Naive thymus-derived CD4-positive, alpha-beta T cell (primary cell): ENCODE measurements at regions not wholly inside any gene's neighbourhood (a gene's known extent, or its start where the extent isn't known, plus 50 kb on each side); places are given as distances from the start of the nearest gene placed in this dataset.

Experiments
- ATAC-seq: fragments of 150-1000 bp; cut with Tn5 transposase; 2 replicates; pipeline ENCODE4 v1.10.0; 2021; ENCODE audit warnings: mild to moderate bottlenecking, moderate library complexity
- CTCF ChIA-PET: fragments of 350-600 bp; sonication (Branson Sonifier 250); formaldehyde crosslinking; loops from one replicate; lab custom pipeline; 2021; ENCODE audit warnings: antibody characterized with exemption; lab: Charles Lee
- POLR2A ChIA-PET: fragments of 350-600 bp; sonication (Branson Sonifier 250); formaldehyde crosslinking; loops from one replicate; lab custom pipeline; 2021; ENCODE audit warnings: antibody characterized with exemption, inconsistent platforms; lab: Charles Lee
- DNase-seq, 9 donors: peaks; one replicate each; pipeline versions ENCODE4 v3.0.0 to v3.0.0-alpha.2; 2020 to 2022; ENCODE audit warnings: mixed read lengths in 1 of 9
- H3K27ac ChIP-seq: one replicate; pipeline ENCODE4 v1.7.0; 2013; ENCODE audit warnings: mild to moderate bottlenecking, low read depth, low read length, moderate library complexity
- H3K27me3 ChIP-seq, 2 donors: one replicate each; pipeline ENCODE4 v1.7.0; 2013; ENCODE audit warnings: low read length in 2 of 2, mild to moderate bottlenecking in 2 of 2, moderate library complexity in 2 of 2; ENCODE audit not compliant: control insufficient read depth in 2 of 2, insufficient read depth in 2 of 2
- H3K36me3 ChIP-seq, 3 experiments: 1 replicate in 2 of 3; 2 replicates in 1 of 3; pipeline ENCODE4 v1.7.0; 2013; ENCODE audit warnings: low read length in 3 of 3, mild to moderate bottlenecking in 3 of 3, moderate library complexity in 1 of 3; ENCODE audit not compliant: insufficient read depth in 3 of 3, control insufficient read depth in 2 of 3
- H3K4me1 ChIP-seq, 2 donors: one replicate each; pipeline ENCODE4 v1.7.0; 2013; ENCODE audit warnings: low read length in 2 of 2, mild to moderate bottlenecking in 2 of 2, moderate library complexity in 1 of 2; ENCODE audit not compliant: control insufficient read depth in 2 of 2, insufficient read depth in 2 of 2
- H3K4me3 ChIP-seq: 2 replicates; pipeline ENCODE4 v1.7.0; 2013; ENCODE audit warnings: mild to moderate bottlenecking, low read length
- H3K9me3 ChIP-seq, 3 experiments: 1 replicate in 2 of 3; 2 replicates in 1 of 3; pipeline ENCODE4 v1.7.0; 2013; ENCODE audit warnings: low read length in 3 of 3; ENCODE audit not compliant: control insufficient read depth in 2 of 3
- H3K27ac Mint-ChIP-seq, 9 donors: one replicate each; pipeline ENCODE4 v1.8.0; 2020 to 2022; ENCODE audit warnings: mixed read lengths in 9 of 9, mild to moderate bottlenecking in 8 of 9, moderate library complexity in 5 of 9, inconsistent platforms in 2 of 9
- H3K27me3 Mint-ChIP-seq, 5 donors: one replicate each; pipeline ENCODE4 v1.8.0; 2021 to 2022; ENCODE audit warnings: mixed read lengths in 5 of 5, mild to moderate bottlenecking in 1 of 5
- H3K36me3 Mint-ChIP-seq, 5 donors: one replicate each; pipeline ENCODE4 v1.8.0; 2020 to 2022; ENCODE audit warnings: mixed read lengths in 5 of 5, mild to moderate bottlenecking in 3 of 5, inconsistent platforms in 1 of 5
- H3K4me1 Mint-ChIP-seq, 7 donors: one replicate each; pipeline ENCODE4 v1.8.0; 2020 to 2022; ENCODE audit warnings: mixed read lengths in 7 of 7, mild to moderate bottlenecking in 3 of 7, inconsistent platforms in 1 of 7
- H3K4me3 Mint-ChIP-seq, 10 donors: one replicate each; pipeline ENCODE4 v1.8.0; 2020 to 2022; ENCODE audit warnings: mild to moderate bottlenecking in 10 of 10, mixed read lengths in 10 of 10, moderate library complexity in 6 of 10, inconsistent platforms in 2 of 10
- H3K9me3 Mint-ChIP-seq, 11 donors: one replicate each; pipeline ENCODE4 v1.8.0; 2020 to 2022; ENCODE audit warnings: mixed read lengths in 11 of 11, mild to moderate bottlenecking in 4 of 11, inconsistent platforms in 1 of 11, moderate library complexity in 1 of 11
- intact Hi-C, 2 donors: fragments of 100-400 bp; cut with micrococcal nuclease; formaldehyde crosslinking; loops; one replicate each; pipeline ENCODE4 v1.15.1; 2023

GRCh38 chr5:90142541-90142940 lies 267.0 kb downstream of the CETN3 start:
- ATAC-seq (no peak), DNase-seq (no peak)
- H3K36me3 ChIP-seq, result no peaks in the 10 kb centered on the region
- no peaks in the 10 kb centered on the region for H3K36me3 Mint-ChIP-seq
- ChIA-PET CTCF (no interaction called here), POLR2A (no interaction called here)
- intact Hi-C loops, result no loop called here
- H3K27ac ChIP-seq, result no peak overlapping the region
- H3K4me1 ChIP-seq, result no peaks in the 10 kb centered on the region
- H3K27me3 Mint-ChIP-seq, result peaks cover 0 to 7% (median 0%) of the 10 kb centered on the region in 5 donors
- no peaks in the 10 kb centered on the region for H3K9me3 ChIP-seq
- peaks cover 0 to 3% (median 0%) of the 10 kb centered on the region in 11 donors for H3K9me3 Mint-ChIP-seq
- H3K27me3 ChIP-seq, result no peaks in the 10 kb centered on the region
- H3K4me1 Mint-ChIP-seq, result no peaks in the 10 kb centered on the region
- no peak overlapping the region for H3K4me3 ChIP-seq
- no peak overlapping the region for H3K4me3 Mint-ChIP-seq
- no peak overlapping the region for H3K27ac Mint-ChIP-seq

GRCh38 chr5:90141984-90142383 lies 267.6 kb downstream of the CETN3 start:
- Histone ChIP-seq H3K9me3 (no peaks in the 10 kb centered on the region), H3K36me3 (no peaks in the 10 kb centered on the region), H3K27ac (no peak overlapping the region), H3K4me1 (no peaks in the 10 kb centered on the region), H3K27me3 (no peaks in the 10 kb centered on the region), H3K4me3 (no peak overlapping the region)
- ChIA-PET POLR2A (no interaction called here), CTCF (no interaction called here)
- H3K27me3 Mint-ChIP-seq, result peaks cover 0 to 7% (median 0%) of the 10 kb centered on the region in 5 donors
- DNase-seq (no peak), ATAC-seq (no peak)
- H3K4me3 Mint-ChIP-seq, result no peak overlapping the region
- H3K9me3 Mint-ChIP-seq, result peaks cover 0 to 3% (median 0%) of the 10 kb centered on the region in 11 donors
- intact Hi-C loops, result no loop called here
- no peak overlapping the region for H3K27ac Mint-ChIP-seq
- H3K36me3 Mint-ChIP-seq, result no peaks in the 10 kb centered on the region
- no peaks in the 10 kb centered on the region for H3K4me1 Mint-ChIP-seq

- POLR2A ChIA-PET, result no interaction called here
- Mint-ChIP-seq H3K27me3 (peaks cover 0 to 7% (median 0%) of the 10 kb centered on the region in 5 donors), H3K9me3 (peaks cover 0 to 2% (median 0%) of the 10 kb centered on the region in 11 donors), H3K4me3 (no peak overlapping the region), H3K4me1 (no peaks in the 10 kb centered on the region), H3K36me3 (no peaks in the 10 kb centered on the region), H3K27ac (no peak overlapping the region)
- ATAC-seq, result no peak
- intact Hi-C loops, result no loop called here
- DNase-seq, result no peak
- Histone ChIP-seq H3K27me3 (no peaks in the 10 kb centered on the region), H3K9me3 (no peaks in the 10 kb centered on the region), H3K4me1 (no peaks in the 10 kb centered on the region), H3K36me3 (no peaks in the 10 kb centered on the region), H3K4me3 (no peak overlapping the region), H3K27ac (no peak overlapping the region)
- CTCF ChIA-PET, result no interaction called here
Observed at GRCh38 chr5:90136952-90137528, 272.5 kb downstream of the CETN3 start.

- Mint-ChIP-seq H3K36me3 (no peaks in the 10 kb centered on the region), H3K27ac (no peak overlapping the region), H3K9me3 (peaks cover 0 to 2% (median 0%) of the 10 kb centered on the region in 11 donors), H3K4me3 (no peak overlapping the region), H3K4me1 (peaks cover 0 to 4% (median 0%) of the 10 kb centered on the region in 7 donors), H3K27me3 (peaks cover 0 to 7% (median 0%) of the 10 kb centered on the region in 5 donors)
- no peak overlapping the region for H3K27ac ChIP-seq
- CTCF ChIA-PET, result no interaction called here
- no peak overlapping the region for H3K4me3 ChIP-seq
- no peaks in the 10 kb centered on the region for H3K9me3 ChIP-seq
- ATAC-seq (peak; percentile 8), DNase-seq (no peak)
- no peaks in the 10 kb centered on the region for H3K27me3 ChIP-seq
- H3K4me1 ChIP-seq, result no peaks in the 10 kb centered on the region
- intact Hi-C loops, result no loop called here
- no peaks in the 10 kb centered on the region for H3K36me3 ChIP-seq
- POLR2A ChIA-PET, result no interaction called here
Observed at GRCh38 chr5:90135779-90136378, 273.7 kb downstream of the CETN3 start.

- ChIA-PET POLR2A (no interaction called here), CTCF (no interaction called here)
- H3K27ac ChIP-seq, result no peak overlapping the region
- H3K27me3 ChIP-seq, result no peaks in the 10 kb centered on the region
- no peak for DNase-seq
- H3K4me3 ChIP-seq, result no peak overlapping the region
- Mint-ChIP-seq H3K27me3 (peaks cover 0 to 7% (median 0%) of the 10 kb centered on the region in 5 donors), H3K4me1 (peaks cover 0 to 4% (median 0%) of the 10 kb centered on the region in 7 donors), H3K27ac (no peak overlapping the region), H3K4me3 (no peak overlapping the region), H3K9me3 (peaks cover 0 to 2% (median 0%) of the 10 kb centered on the region in 11 donors), H3K36me3 (no peaks in the 10 kb centered on the region)
- H3K36me3 ChIP-seq, result no peaks in the 10 kb centered on the region
- ATAC-seq, result no peak
- intact Hi-C loops, result no loop called here
- H3K9me3 ChIP-seq, result no peaks in the 10 kb centered on the region
- H3K4me1 ChIP-seq, result no peaks in the 10 kb centered on the region
Observed at GRCh38 chr5:90134892-90135291, 274.7 kb downstream of the CETN3 start.

- no peak overlapping the region for H3K27ac Mint-ChIP-seq
- H3K4me1 Mint-ChIP-seq, result peaks cover 0 to 4% (median 0%) of the 10 kb centered on the region in 7 donors
- no peak overlapping the region for H3K4me3 Mint-ChIP-seq
- H3K9me3 Mint-ChIP-seq, result peaks cover 0 to 2% (median 0%) of the 10 kb centered on the region in 11 donors
- H3K36me3 Mint-ChIP-seq, result no peaks in the 10 kb centered on the region
- ChIA-PET POLR2A (no interaction called here), CTCF (no interaction called here)
- DNase-seq, result no peak
- H3K4me1 ChIP-seq, result no peaks in the 10 kb centered on the region
- no peaks in the 10 kb centered on the region for H3K27me3 ChIP-seq
- no peaks in the 10 kb centered on the region for H3K36me3 ChIP-seq
- no peaks in the 10 kb centered on the region for H3K9me3 ChIP-seq
- no peak overlapping the region for H3K27ac ChIP-seq
- intact Hi-C loops, result no loop called here
- H3K27me3 Mint-ChIP-seq, result peaks cover 0 to 7% (median 0%) of the 10 kb centered on the region in 5 donors
- ATAC-seq, result no peak
- H3K4me3 ChIP-seq, result no peak overlapping the region
Observed at GRCh38 chr5:90134381-90134780, 275.2 kb downstream of the CETN3 start.

- no peak overlapping the region for H3K27ac ChIP-seq
- ATAC-seq, result no peak
- H3K4me1 ChIP-seq, result no peaks in the 10 kb centered on the region
- H3K27me3 ChIP-seq, result no peaks in the 10 kb centered on the region
- intact Hi-C loops, result no loop called here
- CTCF ChIA-PET, result no interaction called here
- no peaks in the 10 kb centered on the region for H3K36me3 ChIP-seq
- no peak overlapping the region for H3K27ac Mint-ChIP-seq
- H3K9me3 Mint-ChIP-seq, result peaks cover 0 to 2% (median 0%) of the 10 kb centered on the region in 11 donors
- POLR2A ChIA-PET, result no interaction called here
- H3K4me3 ChIP-seq, result no peak overlapping the region
- DNase-seq, result no peak
- H3K27me3 Mint-ChIP-seq, result peaks cover 0 to 7% (median 0%) of the 10 kb centered on the region in 5 donors
- H3K4me3 Mint-ChIP-seq, result no peak overlapping the region
- no peaks in the 10 kb centered on the region for H3K36me3 Mint-ChIP-seq
- H3K9me3 ChIP-seq, result no peaks in the 10 kb centered on the region
- H3K4me1 Mint-ChIP-seq, result peaks cover 0 to 4% (median 0%) of the 10 kb centered on the region in 7 donors
Observed at GRCh38 chr5:90133941-90134340, 275.6 kb downstream of the CETN3 start.
